GM23338 (cell line): ENCODE measurements at regions not wholly inside any gene's neighbourhood (a gene's known extent, or its start where the extent isn't known, plus 50 kb on each side); places are given as distances from the start of the nearest gene placed in this dataset.

ENCODE experiments used
- ATAC-seq: fragments of 200-7000 bp; cut with Tn5 transposase; 3 replicates; pipeline ENCODE4 v1.9.1; 2020
- DNase-seq: peaks from one replicate; pipeline ENCODE4 v3.0.0-alpha.2; 2015; ENCODE audit warnings: low spot score
- H2AFZ ChIP-seq: fragments of 200-600 bp; sonication (generic); 2 replicates; pipeline ENCODE4 v1.8.0; 2016; ENCODE audit warnings: antibody characterized with exemption, mild to moderate bottlenecking, moderate library complexity
- H3F3A ChIP-seq: fragments of 200-600 bp; sonication (generic); replicated peaks from 2 replicates; pipeline ENCODE4 v1.8.0; 2017; ENCODE audit warnings: antibody characterized with exemption, mixed run types, low read depth
- H3K27ac ChIP-seq: fragments of 200-600 bp; sonication (generic); 2 replicates; pipeline ENCODE4 v1.6.1; 2016; ENCODE audit warnings: low read depth
- H3K27me3 ChIP-seq: fragments of 200-600 bp; sonication (generic); 2 replicates; pipeline ENCODE4 v1.8.0; 2016; ENCODE audit warnings: mild to moderate bottlenecking, mixed run types, moderate library complexity; ENCODE audit not compliant: insufficient read depth
- H3K36me3 ChIP-seq: fragments of 200-600 bp; sonication (generic); 2 replicates; pipeline ENCODE4 v1.8.0; 2016; ENCODE audit warnings: mild to moderate bottlenecking; ENCODE audit not compliant: insufficient read depth
- H3K4me1 ChIP-seq: fragments of 200-600 bp; sonication (generic); 2 replicates; pipeline ENCODE4 v1.8.0; 2016; ENCODE audit warnings: mild to moderate bottlenecking, moderate library complexity; ENCODE audit not compliant: insufficient read depth
- H3K4me2 ChIP-seq: fragments of 200-600 bp; sonication (generic); 2 replicates; pipeline ENCODE4 v1.7.1; 2017; ENCODE audit warnings: mixed run types
- H3K4me3 ChIP-seq: fragments of 200-600 bp; sonication (generic); 2 replicates; pipeline ENCODE4 v1.6.1; 2016; ENCODE audit warnings: mixed run types
- H3K79me2 ChIP-seq: fragments of 200-600 bp; sonication (generic); replicated peaks from 2 replicates; pipeline ENCODE4 v1.8.0; 2017; ENCODE audit warnings: mild to moderate bottlenecking; ENCODE audit not compliant: insufficient read depth
- H3K9me2 ChIP-seq: fragments of 200-600 bp; sonication (generic); 2 replicates; pipeline ENCODE4 v1.8.0; 2017; ENCODE audit not compliant: insufficient read depth
- H4K20me1 ChIP-seq: fragments of 200-600 bp; sonication (generic); replicated peaks from 2 replicates; pipeline ENCODE4 v1.8.0; 2017; ENCODE audit warnings: mild to moderate bottlenecking; ENCODE audit not compliant: insufficient read depth
- H3K27ac Mint-ChIP-seq: 2 replicates; pipeline ENCODE4 v1.8.0; 2020; ENCODE audit warnings: inconsistent platforms, mild to moderate bottlenecking, moderate library complexity, mixed read lengths
- H3K27me3 Mint-ChIP-seq: 3 replicates; pipeline ENCODE4 v1.8.0; 2022; ENCODE audit warnings: low read depth, mild to moderate bottlenecking, moderate library complexity, mixed read lengths, inconsistent platforms; ENCODE audit not compliant: insufficient read depth, poor library complexity
- H3K36me3 Mint-ChIP-seq: 3 replicates; pipeline ENCODE4 v1.8.0; 2021; ENCODE audit warnings: low read depth, mild to moderate bottlenecking, inconsistent platforms, moderate library complexity, mixed read lengths
- H3K4me1 Mint-ChIP-seq: 3 replicates; pipeline ENCODE4 v1.8.0; 2020; ENCODE audit warnings: mild to moderate bottlenecking, inconsistent platforms, mixed read lengths
- H3K4me3 Mint-ChIP-seq: 3 replicates; pipeline ENCODE4 v1.8.0; 2021; ENCODE audit warnings: moderate library complexity, mild to moderate bottlenecking, inconsistent platforms, mixed read lengths
- H3K9me3 Mint-ChIP-seq: 3 replicates; pipeline ENCODE4 v1.8.0; 2020; ENCODE audit warnings: moderate library complexity, mild to moderate bottlenecking, inconsistent platforms, mixed read lengths
- CREB1 ChIP-seq: fragments of 250-450 bp; sonication (Bioruptor Pico); IDR thresholded peaks from 2 replicates; pipeline ENCODE4 v1.5.0; 2020; ENCODE audit warnings: low read depth, mild to moderate bottlenecking, moderate library complexity
- CTCF ChIP-seq, 2 experiments: fragments of 200-600 bp in 1 of 2; sonication (generic) in 1 of 2; conservative IDR thresholded peaks; 2 replicates each; pipeline versions ENCODE4 v1.5.1 to v1.6.1; 2016 to 2017; ENCODE audit warnings: antibody characterized with exemption in 2 of 2, low read depth in 2 of 2, mild to moderate bottlenecking in 2 of 2, moderate library complexity in 1 of 2
- EZH2 ChIP-seq: fragments of 200-600 bp; sonication (generic); IDR thresholded peaks from one replicate; pipeline ENCODE4 v1.8.0; 2017; ENCODE audit warnings: antibody characterized with exemption, mild to moderate bottlenecking, low read depth; ENCODE audit not compliant: unreplicated experiment
- EZH2phosphoT487 ChIP-seq: fragments of 200-600 bp; sonication (generic); IDR thresholded peaks from one replicate; pipeline ENCODE4 v1.8.1; 2018; ENCODE audit warnings: antibody characterized with exemption; ENCODE audit not compliant: unreplicated experiment
- STAT1 ChIP-seq: IDR thresholded peaks from one replicate; pipeline ENCODE4 v1.6.1; 2016; ENCODE audit warnings: antibody characterized with exemption; ENCODE audit not compliant: unreplicated experiment
- ZNF114 ChIP-seq: fragments of 250-450 bp; sonication (Bioruptor Pico); IDR thresholded peaks from 2 replicates; pipeline ENCODE4 v1.5.0; 2020; ENCODE audit warnings: mild to moderate bottlenecking, moderate library complexity
- ZNF331 ChIP-seq: fragments of 250-450 bp; sonication (Bioruptor Pico); IDR thresholded peaks from 2 replicates; pipeline ENCODE4 v1.5.0; 2020; ENCODE audit warnings: low read depth, mild to moderate bottlenecking, moderate library complexity
- ZNF462 ChIP-seq: fragments of 250-450 bp; sonication (Bioruptor Pico); IDR thresholded peaks from 2 replicates; pipeline ENCODE4 v1.5.0; 2020; ENCODE audit warnings: mild to moderate bottlenecking, moderate library complexity

GRCh38 chr15:70597056-70597603 lies 166.2 kb downstream of the UACA start:
- no peak overlapping the region for H3K4me2 ChIP-seq
- no peak overlapping the region for H3K4me3 Mint-ChIP-seq
- no peak overlapping the region for H3K27ac Mint-ChIP-seq
- H3K4me3 ChIP-seq: no peak overlapping the region
- H3K79me2 ChIP-seq: no peaks in the 10 kb centered on the region
- H3K36me3 Mint-ChIP-seq: peaks cover 8% of the 10 kb centered on the region; the same call in 2 of the 3 replicates
- H3K27ac ChIP-seq: no peak overlapping the region
- TF ChIP-seq STAT1 (no peak), CREB1 (no peak), EZH2phosphoT487 (no peak), ZNF462 (CRISPR knock-in tag) (no peak), ZNF114 (no peak), ZNF331 (CRISPR knock-in tag) (no peak), CTCF (conservative IDR thresholded peaks at IDR 0.05; ENCODE audit: low read depth in 2 of 2) (no peak), EZH2 (no peak)
- 0 out of 2 replicates have a peak, but pooled peaks cover 5% of the 10 kb centered on the region for H3K36me3 ChIP-seq
- peaks cover 3% of the 10 kb centered on the region; the same call in 1 of the 2 replicates for H3K9me2 ChIP-seq
- H3K4me1 ChIP-seq: no peaks in the 10 kb centered on the region
- H3K27me3 ChIP-seq: no peaks in the 10 kb centered on the region
- H3K4me1 Mint-ChIP-seq: peaks cover 2% of the 10 kb centered on the region; the same call in 1 of the 3 replicates
- ATAC-seq (no peak), DNase-seq (no peak)
- peaks cover 5% of the 10 kb centered on the region for H3K27me3 Mint-ChIP-seq
- H3F3A ChIP-seq: no peaks in the 10 kb centered on the region
- H4K20me1 ChIP-seq: no peaks in the 10 kb centered on the region
- H3K9me3 Mint-ChIP-seq: peaks cover 27% of the 10 kb centered on the region
- no peak overlapping the region for H2AFZ ChIP-seq
